GM13977 (cell line): ENCODE measurements at regions not wholly inside any gene's neighbourhood (a gene's known extent, or its start where the extent isn't known, plus 50 kb on each side); places are given as distances from the start of the nearest gene placed in this dataset.

Source experiments
- DNase-seq: peaks from one replicate; pipeline ENCODE4 v3.0.0; 2012; ENCODE audit warnings: low spot score
- CTCF ChIP-seq: IDR thresholded peaks from 2 replicates; pipeline ENCODE4 v1.5.1; 2012; ENCODE audit warnings: mild to moderate bottlenecking, control low read depth; ENCODE audit not compliant: insufficient read depth; ENCODE audit errors: extremely low read depth, missing control alignments
- in situ Hi-C: fragments of 300-500 bp; cut with MboI; formaldehyde crosslinking; loops from one replicate; pipeline ENCODE4 v1.12.0; 2022; ENCODE audit warnings: low sequenced_read_pairs, low pct_unique_long_range_greater_than_20kb, mixed read lengths, inconsistent platforms; ENCODE audit not compliant: unreplicated experiment

GRCh38 chr2:117738991-117739839 is 75.3 kb upstream of the DDX18 start:
- TF ChIP-seq CTCF, result no peak

GRCh38 chr2:117745537-117745936 is 69.0 kb upstream of the DDX18 start:
- in situ Hi-C loops, result no loop called here
- DNase-seq, result no peak
- TF ChIP-seq CTCF, result no peak

More at GRCh38 chr2:117738991-117739839, 75.3 kb upstream of the DDX18 start:
- in situ Hi-C loops, result no loop called here
- DNase-seq, result no peak

DNA sequence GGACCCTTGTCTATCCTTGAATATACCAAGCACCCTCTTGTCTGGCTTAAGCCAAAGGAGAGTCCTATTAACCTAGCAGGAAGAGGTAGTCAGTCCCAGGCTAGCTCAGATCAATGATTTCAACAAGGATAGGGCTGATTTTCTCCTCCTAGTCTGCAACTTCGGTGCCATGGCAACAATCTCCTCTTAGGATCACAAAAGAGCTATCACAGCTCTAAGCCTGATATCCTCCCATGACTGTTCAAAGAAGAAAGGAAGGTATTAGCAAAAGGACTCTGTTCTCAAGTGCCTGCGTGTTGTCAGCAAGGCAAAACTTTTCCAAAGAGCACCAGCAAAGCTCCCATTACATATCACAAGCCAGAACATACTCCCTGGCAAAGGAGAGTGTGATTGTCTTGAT is 58.7 kb upstream of the DDX18 start:
- TF ChIP-seq CTCF, result no peak
- in situ Hi-C loops, result no loop called here
- DNase-seq, result no peak

GRCh38 chr2:117760916-117761315 is 53.6 kb upstream of the DDX18 start:
- TF ChIP-seq CTCF, result no peak
- DNase-seq, result no peak
- in situ Hi-C loops, result no loop called here

DNA sequence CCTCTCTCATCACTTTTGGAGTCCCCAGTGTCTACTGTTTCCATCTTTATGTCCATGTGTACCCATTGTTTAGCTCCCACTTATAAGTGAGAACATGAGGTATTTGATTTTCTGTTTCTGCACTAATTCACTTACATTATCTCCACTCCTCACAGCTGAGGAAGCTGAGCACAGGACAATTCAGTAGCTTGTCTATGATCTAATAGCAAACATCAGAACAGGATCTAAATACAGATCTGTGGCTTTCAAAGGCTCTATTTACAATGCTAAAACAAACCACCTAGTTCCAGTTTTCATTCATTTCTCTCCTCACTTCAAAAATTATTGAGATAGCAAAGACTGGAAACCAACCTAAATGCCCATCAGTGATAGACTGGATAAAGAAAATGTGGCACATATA is 52.0 kb upstream of the DDX18 start:
- DNase-seq, result no peak
- TF ChIP-seq CTCF, result no peak
- in situ Hi-C loops, result no loop called here

DNA sequence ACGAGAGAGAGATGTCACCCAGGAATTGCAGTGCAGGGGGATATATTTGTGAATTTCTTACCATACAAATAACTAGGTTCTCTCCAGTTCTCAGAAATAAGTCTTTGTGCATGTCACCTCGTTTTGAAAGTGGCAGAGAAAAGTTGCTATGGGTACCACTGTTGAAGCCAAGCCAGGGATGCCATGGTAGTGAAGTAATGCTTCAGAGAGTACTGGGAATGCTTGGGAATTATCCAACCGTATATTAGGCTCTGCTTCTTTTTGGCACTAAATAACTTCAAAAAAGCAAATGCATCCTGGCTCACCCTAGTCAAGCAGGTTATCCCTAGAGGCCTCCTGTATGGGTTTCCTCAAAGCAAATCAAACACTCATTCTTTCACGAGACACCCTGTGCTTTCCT is 50.7 kb upstream of the DDX18 start:
- no peak for DNase-seq
- TF ChIP-seq CTCF, result no peak
- in situ Hi-C loops, result no loop called here
